GM21360 (cell line): ENCODE measurements at regions not wholly inside any gene's neighbourhood (a gene's known extent, or its start where the extent isn't known, plus 50 kb on each side); places are given as distances from the start of the nearest gene placed in this dataset.

Experiments used
- ATAC-seq: cut with Tn5 transposase; IDR thresholded peaks from one replicate; pipeline ENCODE4 v1.9.1; 2021; ENCODE audit warnings: mild to moderate bottlenecking, moderate library complexity; ENCODE audit not compliant: unreplicated experiment

- ATAC-seq: peak; percentile 73
These were observed 383.0 kb downstream of the DIRAS2 start for GRCh38 chr9:90259311-90260246.

GRCh38 chr9:90261698-90262097 lies 380.9 kb downstream of the DIRAS2 start:
- no peak for ATAC-seq

GRCh38 chr9:90268613-90269012 lies 374.0 kb downstream of the DIRAS2 start:
- ATAC-seq: no peak

- no peak for ATAC-seq
These were observed 370.9 kb downstream of the DIRAS2 start for GRCh38 chr9:90271707-90272106.

- ATAC-seq: no peak
These were observed 367.9 kb downstream of the DIRAS2 start for GRCh38 chr9:90274725-90275124.

GRCh38 chr9:90285946-90286345 lies 356.7 kb downstream of the DIRAS2 start:
- ATAC-seq: no peak

- peak; percentile 98 for ATAC-seq
These were observed 354.9 kb downstream of the DIRAS2 start for GRCh38 chr9:90287567-90288274.

GRCh38 chr9:90288275-90288639 lies 354.4 kb downstream of the DIRAS2 start:
- ATAC-seq: no peak

- no peak for ATAC-seq
These were observed 351.7 kb downstream of the DIRAS2 start for GRCh38 chr9:90290716-90291485.

GRCh38 chr9:90296539-90296938 lies 346.1 kb downstream of the DIRAS2 start:
- no peak for ATAC-seq

- no peak for ATAC-seq
These were observed 342.7 kb downstream of the DIRAS2 start for GRCh38 chr9:90299968-90300367.

GRCh38 chr9:90300611-90301276 lies 341.9 kb downstream of the DIRAS2 start:
- no peak for ATAC-seq

GRCh38 chr9:90301277-90301653 lies 341.4 kb downstream of the DIRAS2 start:
- no peak for ATAC-seq

- no peak for ATAC-seq
These were observed 339.0 kb downstream of the DIRAS2 start for GRCh38 chr9:90303655-90304054.

GRCh38 chr9:90306158-90306557 lies 336.5 kb downstream of the DIRAS2 start:
- no peak for ATAC-seq

- no peak for ATAC-seq
These were observed 335.3 kb downstream of the DIRAS2 start for GRCh38 chr9:90307167-90307833.

- no peak for ATAC-seq
These were observed 334.7 kb downstream of the DIRAS2 start for GRCh38 chr9:90307891-90308290.

- no peak for ATAC-seq
These were observed 333.9 kb downstream of the DIRAS2 start for GRCh38 chr9:90308691-90309090.

- ATAC-seq: no peak
These were observed 332.7 kb downstream of the DIRAS2 start for GRCh38 chr9:90309809-90310520.

- ATAC-seq: no peak
These were observed 332.1 kb downstream of the DIRAS2 start for GRCh38 chr9:90310521-90310876.
